ENCODE measurements at regions not wholly inside any gene's neighbourhood (a gene's known extent, or its start where the extent isn't known, plus 50 kb on each side); places are given as distances from the start of the nearest gene placed in this dataset.

DNA sequence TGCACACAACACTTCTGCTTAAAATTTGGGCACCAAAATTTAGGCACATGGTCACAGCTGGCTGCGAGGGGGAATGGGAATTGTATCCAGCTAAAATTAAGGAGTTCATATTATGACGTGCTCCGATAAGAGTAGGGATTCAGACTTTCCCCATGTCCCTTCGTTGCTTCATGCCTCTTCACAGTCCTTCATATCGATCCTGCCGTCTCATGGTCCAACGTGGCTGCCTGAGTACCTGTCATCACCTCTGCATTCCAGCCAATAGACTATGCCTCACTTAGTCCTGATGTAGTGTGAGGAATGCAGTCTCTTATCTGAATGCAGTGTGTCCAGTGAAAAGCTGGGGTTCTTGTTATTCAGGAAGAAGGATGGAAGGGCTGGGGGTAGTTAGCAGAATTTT lies 108.6 kb downstream of the SIK1 start:
- Mint-ChIP-seq H3K9me3 (no peaks in the 10 kb centered on the region), H3K27me3 (ENCODE audit: low read depth) (no peaks in the 10 kb centered on the region), H3K4me3 (no peak overlapping the region), H3K4me1 (peaks cover 14% of the 10 kb centered on the region), H3K27ac (ENCODE audit: unreplicated experiment) (no peak overlapping the region), H3K36me3 (ENCODE audit: low read depth) (no peaks in the 10 kb centered on the region)
- DNase-seq (ENCODE audit: low read depth, low spot score): no peak
- TF ChIP-seq, protein P1, sequence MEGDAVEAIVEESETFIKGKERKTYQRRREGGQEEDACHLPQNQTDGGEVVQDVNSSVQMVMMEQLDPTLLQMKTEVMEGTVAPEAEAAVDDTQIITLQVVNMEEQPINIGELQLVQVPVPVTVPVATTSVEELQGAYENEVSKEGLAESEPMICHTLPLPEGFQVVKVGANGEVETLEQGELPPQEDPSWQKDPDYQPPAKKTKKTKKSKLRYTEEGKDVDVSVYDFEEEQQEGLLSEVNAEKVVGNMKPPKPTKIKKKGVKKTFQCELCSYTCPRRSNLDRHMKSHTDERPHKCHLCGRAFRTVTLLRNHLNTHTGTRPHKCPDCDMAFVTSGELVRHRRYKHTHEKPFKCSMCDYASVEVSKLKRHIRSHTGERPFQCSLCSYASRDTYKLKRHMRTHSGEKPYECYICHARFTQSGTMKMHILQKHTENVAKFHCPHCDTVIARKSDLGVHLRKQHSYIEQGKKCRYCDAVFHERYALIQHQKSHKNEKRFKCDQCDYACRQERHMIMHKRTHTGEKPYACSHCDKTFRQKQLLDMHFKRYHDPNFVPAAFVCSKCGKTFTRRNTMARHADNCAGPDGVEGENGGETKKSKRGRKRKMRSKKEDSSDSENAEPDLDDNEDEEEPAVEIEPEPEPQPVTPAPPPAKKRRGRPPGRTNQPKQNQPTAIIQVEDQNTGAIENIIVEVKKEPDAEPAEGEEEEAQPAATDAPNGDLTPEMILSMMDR (conservative IDR thresholded peaks at IDR 0.05): no peak

DNA sequence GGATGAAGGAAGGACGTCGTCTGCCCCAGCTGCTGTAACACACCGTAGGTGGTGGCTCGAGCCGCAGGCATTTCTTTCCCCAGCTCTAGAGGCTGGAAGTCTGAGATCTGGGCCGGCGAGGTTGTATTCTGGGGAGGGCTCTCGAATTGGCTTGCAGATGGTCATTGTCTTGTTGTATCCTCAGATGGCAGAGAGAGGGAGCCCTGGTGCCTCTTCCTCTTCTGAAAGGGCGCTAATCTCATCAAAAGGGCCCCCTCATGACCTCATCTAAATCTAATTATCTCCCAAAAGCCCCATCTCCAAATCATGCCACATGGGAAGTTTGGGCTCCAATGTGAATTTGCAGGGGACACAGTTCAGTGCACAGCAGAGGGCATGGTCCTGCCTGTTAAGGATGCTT lies 109.0 kb downstream of the SIK1 start:
- Mint-ChIP-seq H3K4me3 (no peak overlapping the region), H3K27me3 (ENCODE audit: low read depth) (no peaks in the 10 kb centered on the region), H3K9me3 (no peaks in the 10 kb centered on the region), H3K27ac (ENCODE audit: unreplicated experiment) (no peak overlapping the region), H3K4me1 (peaks cover 14% of the 10 kb centered on the region), H3K36me3 (ENCODE audit: low read depth) (no peaks in the 10 kb centered on the region)
- DNase-seq (ENCODE audit: low read depth, low spot score): no peak
- TF ChIP-seq, protein P1 (conservative IDR thresholded peaks at IDR 0.05): no peak

DNA sequence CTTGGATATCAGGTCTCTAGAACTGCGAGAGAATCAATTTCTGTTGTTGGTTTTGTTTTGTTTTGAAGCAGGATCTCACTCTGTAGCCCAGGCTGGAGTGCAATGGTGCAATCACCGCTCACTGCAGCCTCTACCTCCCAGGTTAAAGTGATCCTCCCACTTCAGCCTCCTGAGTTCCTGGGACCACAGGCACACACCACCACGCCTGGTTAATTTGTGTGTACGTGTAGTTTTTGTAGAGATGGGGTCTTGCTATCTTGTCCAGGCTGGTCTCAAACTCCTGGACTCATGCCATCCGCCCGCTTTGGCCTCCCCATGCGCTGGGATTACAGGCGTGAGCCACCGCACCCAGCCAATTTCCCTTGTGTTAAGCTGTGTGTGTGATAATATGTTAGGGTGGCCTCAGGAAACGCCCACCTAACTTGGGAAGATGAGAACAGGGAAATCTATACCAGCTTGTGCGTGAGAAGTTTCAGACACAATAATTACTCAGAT lies 109.6 kb downstream of the SIK1 start:
- Mint-ChIP-seq H3K4me1 (peaks cover 14% of the 10 kb centered on the region), H3K4me3 (no peak overlapping the region), H3K27ac (ENCODE audit: unreplicated experiment) (no peak overlapping the region), H3K27me3 (ENCODE audit: low read depth) (no peaks in the 10 kb centered on the region), H3K36me3 (ENCODE audit: low read depth) (no peaks in the 10 kb centered on the region), H3K9me3 (no peaks in the 10 kb centered on the region)
- no peak for DNase-seq (ENCODE audit: low read depth, low spot score)
- TF ChIP-seq, protein P1 (conservative IDR thresholded peaks at IDR 0.05): no peak

DNA sequence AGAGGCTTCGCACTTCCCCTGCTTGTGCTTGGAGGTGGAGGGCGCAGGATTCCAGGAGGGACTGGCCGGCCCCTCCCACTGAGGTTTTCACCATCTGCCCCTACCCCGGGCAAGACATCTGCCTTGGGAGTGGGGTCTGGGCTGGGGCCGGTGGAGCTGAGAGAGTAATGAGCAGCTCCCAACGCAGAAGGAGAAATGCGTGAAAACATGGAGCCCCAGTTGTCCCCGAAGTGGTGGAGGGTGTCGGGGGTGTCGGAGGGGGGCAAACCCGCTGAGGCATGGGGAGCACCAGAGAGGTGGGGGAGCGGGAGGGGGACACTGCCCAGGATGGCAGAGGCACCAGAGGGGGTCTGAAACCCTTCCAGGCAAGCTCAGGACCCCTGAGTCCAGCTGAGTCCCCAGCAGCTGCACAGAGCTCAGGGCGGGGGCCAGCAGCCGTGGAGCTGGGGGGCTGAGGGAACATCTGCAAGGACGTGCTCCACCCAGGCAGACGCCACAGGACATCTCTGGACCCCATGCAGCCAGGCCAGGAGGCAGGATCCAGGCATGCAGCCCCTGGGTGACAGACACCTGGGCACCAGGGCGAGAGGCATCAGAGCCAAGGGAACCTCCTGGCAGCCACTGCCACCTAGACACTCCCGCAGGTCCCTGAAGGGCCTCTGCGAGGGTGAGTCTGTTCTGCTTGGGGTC lies 110.6 kb downstream of the SIK1 start:
- Mint-ChIP-seq H3K36me3 (ENCODE audit: low read depth) (no peaks in the 10 kb centered on the region), H3K27me3 (ENCODE audit: low read depth) (no peaks in the 10 kb centered on the region), H3K9me3 (no peaks in the 10 kb centered on the region), H3K4me3 (no peak overlapping the region), H3K27ac (ENCODE audit: unreplicated experiment) (no peak overlapping the region), H3K4me1 (peaks cover 14% of the 10 kb centered on the region)
- no peak for DNase-seq (ENCODE audit: low read depth, low spot score)
- TF ChIP-seq, protein P1 (conservative IDR thresholded peaks at IDR 0.05): no peak

DNA sequence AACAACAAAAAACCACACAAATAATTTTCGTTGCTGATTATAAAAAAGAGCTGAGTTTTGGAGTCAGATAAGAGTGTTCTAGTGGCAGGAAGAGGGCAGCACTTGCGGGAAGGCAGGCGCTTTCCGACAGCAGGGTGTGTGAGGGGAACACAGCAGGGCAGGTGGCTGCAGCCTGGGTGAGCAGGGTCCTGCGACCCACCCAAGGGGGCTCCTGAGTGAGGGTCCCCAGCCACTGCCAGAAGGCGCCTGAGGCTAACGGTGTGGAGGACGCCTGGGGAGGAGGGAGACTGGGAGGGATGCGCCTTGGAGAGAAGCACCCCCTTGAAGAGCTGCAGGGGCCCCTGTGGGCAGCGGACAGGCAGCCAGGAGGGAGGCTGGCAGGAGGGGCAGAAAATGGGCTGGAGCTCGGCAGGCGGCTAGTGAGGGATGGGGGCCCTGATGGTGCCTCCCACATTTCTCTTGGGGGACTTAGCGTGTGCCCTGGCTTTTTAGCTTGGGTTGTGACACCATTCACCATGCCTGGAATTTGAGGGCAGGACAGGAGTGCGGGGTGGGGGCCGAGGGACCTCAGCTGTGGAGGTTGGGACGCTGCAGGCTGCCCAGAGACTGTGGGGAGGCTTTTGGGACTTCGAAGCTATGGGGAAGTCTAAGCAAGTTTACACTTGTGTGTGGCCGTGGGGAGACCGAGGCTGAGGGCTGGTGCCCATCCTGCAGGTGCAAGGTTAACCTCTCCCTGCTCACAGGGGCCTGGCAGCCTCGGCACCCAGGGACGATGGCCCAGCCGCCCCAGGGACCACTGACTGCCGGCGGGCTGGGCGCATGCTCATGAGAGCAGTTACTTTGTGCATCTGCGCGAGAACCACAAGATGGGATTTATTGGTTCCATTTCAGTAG lies 111.4 kb downstream of the SIK1 start:
- H3K4me3 Mint-ChIP-seq: no peak overlapping the region
- no peaks in the 10 kb centered on the region for H3K9me3 Mint-ChIP-seq
- TF ChIP-seq, protein P1 (conservative IDR thresholded peaks at IDR 0.05): peak; percentile 15
- H3K36me3 Mint-ChIP-seq (ENCODE audit: low read depth): no peaks in the 10 kb centered on the region
- DNase-seq (ENCODE audit: low read depth, low spot score): no peak
- peaks cover 14% of the 10 kb centered on the region for H3K4me1 Mint-ChIP-seq
- no peaks in the 10 kb centered on the region for H3K27me3 Mint-ChIP-seq (ENCODE audit: low read depth)
- H3K27ac Mint-ChIP-seq (ENCODE audit: unreplicated experiment): peak overlapping the region; percentile 62

Measured in neural crest cell (in vitro differentiated cells).